GOT3 (cell line): ENCODE measurements at regions not wholly inside any gene's neighbourhood (a gene's known extent, or its start where the extent isn't known, plus 50 kb on each side); places are given as distances from the start of the nearest gene placed in this dataset.

Experiments used
- DNase-seq: peaks from one replicate; lab custom pipeline; 2025; ENCODE audit warnings: mixed read lengths; lab: John Stamatoyannopoulos, UW

DNA sequence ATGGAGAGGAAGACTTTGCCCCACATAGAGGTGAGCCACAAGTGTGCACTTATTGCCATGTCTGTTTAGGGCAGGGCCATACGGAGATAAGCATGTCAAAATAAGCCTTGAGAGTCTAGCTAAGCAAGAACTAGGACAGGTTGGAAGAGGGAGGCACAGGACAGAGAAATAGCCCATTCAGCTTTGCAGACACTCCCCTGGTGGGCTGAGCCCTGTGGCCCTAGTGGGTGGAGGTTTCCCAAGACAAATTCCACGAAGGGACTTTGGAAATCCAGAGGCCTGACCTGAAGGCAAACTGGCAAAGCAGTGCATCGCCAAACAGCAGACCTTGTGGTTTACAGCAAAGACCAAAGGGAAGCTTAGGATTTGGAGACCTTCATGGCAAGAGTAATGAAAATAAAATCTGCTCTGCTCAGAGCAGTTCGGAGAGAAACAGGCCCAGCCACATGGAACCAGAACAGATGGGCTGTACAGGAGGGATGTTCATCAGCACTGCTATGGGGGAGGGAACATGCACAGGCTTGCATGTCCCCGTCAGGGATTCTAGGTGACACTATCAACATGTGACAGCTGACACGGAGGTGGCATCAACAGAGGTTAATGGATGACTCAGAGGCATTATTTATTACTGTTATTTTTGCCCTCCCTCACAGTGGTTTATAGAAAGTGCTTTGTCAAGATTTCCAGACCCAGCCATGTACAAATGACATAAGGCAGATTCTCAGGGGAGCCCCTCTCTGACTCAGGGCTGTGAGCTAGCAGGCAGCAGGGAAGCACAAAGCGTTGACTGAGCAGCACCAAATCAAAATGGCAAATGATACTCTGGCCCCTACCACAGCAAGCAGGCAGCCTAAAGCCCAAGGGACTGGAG lies 90.1 kb upstream of the IRF2BP2 start:
- peak; percentile 51 for DNase-seq

DNA sequence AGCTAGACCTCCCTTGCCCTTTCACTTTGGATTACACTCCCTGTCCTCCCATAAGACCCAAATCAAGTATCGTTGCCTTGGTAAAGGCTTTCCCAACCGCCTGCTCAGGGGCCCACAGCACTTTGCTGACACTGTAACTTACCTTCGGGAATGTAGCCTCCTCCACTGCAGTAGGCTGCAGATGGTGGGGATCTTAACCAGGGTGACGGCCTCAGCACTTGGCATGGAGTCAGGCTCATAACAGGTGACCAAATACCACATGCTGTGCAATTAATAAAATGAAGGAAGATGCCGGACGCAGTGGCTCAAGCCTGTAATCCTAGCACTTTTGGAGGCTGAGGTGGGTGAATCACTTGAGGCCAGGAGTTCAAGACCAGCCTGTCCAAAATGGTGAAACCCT lies 88.7 kb upstream of the IRF2BP2 start:
- DNase-seq = no peak

DNA sequence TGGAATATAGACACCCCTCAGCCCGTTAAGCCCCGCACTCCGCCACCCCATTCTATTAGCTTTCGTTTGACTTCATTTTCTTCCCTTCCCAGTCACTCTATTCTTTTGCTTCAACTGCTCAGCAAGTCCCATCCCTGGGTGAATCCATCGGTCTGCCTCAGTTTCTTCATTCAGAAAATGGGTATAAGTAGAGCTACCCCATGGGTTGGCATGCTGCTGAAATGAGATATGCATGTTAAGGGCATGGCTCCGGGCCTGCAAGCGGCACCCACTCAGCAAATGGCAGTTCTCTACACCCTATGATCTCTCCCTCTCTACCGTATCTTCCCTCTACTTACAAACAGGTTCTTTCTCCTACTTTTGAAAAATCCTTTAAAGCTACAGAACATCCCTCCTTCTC lies 87.8 kb upstream of the IRF2BP2 start:
- DNase-seq = no peak

DNA sequence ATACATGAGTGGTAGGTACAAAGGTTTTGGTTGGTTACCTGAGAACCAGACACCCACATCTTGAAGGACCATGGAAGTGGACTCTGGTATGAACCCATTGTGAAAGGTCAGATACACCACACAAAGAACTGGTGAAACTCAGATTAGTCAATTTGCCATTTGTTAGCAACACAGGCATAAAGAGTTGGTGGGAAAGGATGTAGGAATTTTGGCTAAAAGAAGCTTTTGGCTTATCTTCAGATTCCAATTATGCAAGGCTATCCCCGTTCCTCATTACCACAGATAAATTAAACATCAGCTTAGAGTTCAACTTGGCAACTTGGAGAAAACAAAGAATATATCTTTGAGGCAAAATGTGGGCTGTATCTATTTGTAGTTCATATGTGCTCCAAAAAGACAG lies 87.0 kb upstream of the IRF2BP2 start:
- no peak for DNase-seq

DNA sequence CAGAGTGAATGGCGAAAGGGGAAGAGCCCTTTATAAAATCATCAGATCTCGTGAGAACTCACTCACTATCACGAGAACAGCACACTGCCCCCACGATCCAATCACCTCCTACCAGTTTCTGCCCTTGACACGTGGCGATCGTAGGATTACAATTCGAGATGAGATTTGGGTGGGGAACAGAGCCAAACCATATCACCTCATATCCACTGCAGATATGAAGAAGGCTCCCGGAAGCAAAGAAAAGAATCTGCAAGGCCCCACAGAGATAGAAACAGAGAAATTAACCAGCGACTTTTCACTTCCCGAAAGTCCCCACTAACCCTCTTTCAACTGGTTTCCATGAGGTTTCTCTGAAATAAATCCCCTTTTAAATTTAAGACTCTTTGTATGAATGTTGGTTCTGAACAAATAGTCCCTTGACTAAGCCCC lies 86.2 kb upstream of the IRF2BP2 start:
- no peak for DNase-seq

DNA sequence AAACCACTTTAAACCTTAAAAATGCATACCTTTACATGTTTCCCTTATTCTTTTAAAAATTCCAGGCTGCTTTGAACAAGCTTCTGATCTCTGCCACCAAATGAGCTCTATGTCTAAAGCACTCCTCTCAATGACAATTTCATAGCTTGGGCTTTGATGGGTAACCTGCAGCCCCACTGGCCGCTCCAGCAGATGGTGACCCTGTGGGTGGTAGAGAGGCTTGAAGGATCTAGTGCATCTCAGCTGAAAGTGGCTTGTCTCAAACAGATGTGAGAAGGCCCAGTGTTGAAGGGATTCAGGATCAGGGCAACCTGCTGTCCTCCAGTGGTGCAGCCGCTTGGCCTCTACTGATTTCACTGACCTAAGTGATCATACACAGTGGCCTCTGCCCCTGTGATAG lies 84.7 kb upstream of the IRF2BP2 start:
- no peak for DNase-seq

DNA sequence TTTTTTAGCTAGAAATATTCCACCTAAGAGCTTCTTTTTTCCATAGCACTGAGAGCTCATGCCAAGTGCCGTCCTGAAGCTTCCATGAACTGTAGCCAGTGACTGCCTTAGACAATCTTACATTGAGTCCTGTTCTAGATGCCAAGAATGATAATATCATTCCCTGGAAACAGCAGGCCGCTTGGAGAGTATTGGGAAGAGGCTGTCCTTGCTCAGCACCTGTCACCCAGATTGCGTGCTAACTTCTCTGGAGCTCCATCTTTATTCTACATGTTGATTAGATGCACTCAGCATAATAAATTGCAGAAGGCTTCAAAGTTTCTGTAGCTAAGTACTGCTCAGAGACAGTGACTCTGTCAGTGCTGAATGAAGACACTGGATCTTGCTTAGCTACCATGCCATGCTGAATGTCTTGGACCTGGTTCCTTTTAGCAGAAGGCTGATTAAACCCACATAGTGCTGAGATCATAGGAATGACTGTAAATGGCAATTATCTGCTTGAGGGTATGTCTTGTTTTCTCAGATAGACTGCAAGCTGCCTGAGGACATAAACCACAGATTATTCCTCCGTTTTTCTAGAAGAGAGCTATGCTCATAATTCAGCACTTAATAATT lies 83.1 kb upstream of the IRF2BP2 start:
- no peak for DNase-seq

DNA sequence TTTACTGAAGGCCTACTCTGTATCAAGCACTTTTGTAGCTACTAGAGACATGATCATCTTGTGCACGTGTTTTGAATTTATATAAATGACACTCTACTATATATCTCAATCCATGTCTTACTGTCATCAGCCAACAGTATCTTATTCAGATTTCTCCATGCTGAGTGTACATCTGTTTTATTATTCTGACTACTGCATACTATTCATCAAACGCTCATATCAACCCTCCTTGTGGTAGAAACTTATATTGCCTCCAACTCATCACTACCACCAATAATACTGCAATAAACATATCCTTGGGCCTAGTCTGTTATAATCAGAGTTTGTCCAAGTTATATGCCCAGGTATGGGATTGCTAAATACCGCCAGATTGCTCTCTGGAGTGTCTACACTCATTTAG lies 81.6 kb upstream of the IRF2BP2 start:
- DNase-seq = no peak

DNA sequence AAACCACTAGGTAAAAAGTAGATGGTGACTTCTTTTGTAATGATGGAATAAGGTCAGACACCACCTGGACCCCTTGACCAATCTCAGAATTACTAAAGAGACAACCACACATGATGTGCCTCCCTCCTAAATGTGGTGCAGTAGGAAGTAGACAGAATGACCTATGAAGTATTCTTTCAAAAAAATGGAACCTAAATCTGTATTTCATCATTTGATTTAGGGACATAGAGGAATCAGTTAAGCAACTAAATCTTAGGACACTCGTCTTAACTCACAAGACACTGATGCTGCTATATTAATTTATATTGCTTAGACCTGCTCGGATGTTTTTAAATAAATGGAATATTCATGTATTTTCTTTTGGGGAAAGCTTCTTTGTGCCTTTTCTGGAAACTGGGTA lies 80.9 kb upstream of the IRF2BP2 start:
- DNase-seq = no peak

DNA sequence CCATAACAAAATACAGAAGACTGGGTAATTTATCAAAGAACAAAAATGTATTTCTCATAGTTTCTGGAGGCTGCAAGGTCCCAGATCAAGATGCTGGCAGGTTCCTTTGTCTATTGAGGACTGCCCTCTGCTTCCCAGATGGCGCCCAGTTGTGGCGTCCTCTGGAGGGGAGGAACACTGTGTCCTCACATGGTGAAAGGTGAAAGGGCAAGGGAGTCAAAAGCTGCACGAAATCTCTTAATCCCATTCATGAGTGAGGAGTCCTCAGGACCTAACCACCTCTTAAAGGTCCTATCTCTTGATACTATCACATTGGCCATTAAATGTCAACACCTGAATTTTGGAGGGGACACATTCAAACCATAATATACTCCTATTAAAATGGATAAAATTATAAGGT lies 79.3 kb upstream of the IRF2BP2 start:
- no peak for DNase-seq

DNA sequence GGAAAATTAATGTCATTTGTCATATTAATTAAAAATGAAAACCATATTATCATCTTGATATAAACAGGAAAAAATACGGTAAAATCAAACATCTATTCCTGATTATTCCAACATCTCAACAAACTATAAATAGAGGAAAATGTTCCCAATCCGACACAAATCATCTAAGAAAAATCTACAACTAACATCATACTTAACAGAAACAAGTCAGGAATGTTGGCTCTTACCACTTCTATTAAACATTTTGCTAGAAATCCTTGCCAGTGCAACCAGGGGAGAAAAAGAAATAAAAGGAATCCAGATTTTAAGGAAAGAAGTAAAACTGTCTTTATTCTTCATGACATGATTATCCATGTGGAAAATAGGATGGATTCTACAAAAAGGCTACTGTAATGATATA lies 77.0 kb upstream of the IRF2BP2 start:
- DNase-seq = no peak

DNA sequence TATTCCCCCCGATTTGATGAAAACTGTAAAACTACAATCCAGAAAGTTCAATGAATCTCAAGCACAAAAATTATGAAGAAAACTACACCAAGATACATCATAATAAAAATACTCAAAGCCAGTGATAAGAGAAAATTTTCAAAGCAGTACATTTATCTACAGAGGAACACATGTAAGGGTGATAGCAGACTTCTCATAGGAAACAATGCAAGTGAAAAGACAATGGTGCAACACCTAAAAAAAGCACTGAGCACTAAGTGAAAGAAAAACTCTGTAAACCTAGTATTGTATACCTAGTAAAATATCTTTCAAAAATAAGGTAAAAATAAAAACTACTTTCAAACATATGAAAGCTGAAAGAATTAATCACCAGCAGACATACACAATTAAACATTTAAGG lies 76.1 kb upstream of the IRF2BP2 start:
- DNase-seq = no peak

DNA sequence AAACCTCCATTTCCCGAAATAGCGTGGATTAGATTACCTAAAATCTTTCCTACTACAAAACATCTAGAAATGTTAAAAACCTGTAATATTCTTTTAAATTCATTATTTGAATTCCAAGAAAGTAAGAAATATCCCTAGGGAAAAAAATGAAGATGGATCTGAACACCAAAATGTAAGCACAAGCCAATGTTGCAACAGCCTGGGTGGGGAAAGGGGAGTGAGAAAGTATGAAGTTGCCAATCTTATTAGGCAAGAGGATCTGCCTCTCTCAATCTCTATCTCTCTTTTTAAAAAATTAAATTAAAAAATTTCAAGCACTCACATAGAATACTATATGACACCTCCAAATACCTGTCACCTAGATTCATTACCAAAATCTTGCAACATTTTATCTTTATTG lies 74.9 kb upstream of the IRF2BP2 start:
- DNase-seq = no peak

DNA sequence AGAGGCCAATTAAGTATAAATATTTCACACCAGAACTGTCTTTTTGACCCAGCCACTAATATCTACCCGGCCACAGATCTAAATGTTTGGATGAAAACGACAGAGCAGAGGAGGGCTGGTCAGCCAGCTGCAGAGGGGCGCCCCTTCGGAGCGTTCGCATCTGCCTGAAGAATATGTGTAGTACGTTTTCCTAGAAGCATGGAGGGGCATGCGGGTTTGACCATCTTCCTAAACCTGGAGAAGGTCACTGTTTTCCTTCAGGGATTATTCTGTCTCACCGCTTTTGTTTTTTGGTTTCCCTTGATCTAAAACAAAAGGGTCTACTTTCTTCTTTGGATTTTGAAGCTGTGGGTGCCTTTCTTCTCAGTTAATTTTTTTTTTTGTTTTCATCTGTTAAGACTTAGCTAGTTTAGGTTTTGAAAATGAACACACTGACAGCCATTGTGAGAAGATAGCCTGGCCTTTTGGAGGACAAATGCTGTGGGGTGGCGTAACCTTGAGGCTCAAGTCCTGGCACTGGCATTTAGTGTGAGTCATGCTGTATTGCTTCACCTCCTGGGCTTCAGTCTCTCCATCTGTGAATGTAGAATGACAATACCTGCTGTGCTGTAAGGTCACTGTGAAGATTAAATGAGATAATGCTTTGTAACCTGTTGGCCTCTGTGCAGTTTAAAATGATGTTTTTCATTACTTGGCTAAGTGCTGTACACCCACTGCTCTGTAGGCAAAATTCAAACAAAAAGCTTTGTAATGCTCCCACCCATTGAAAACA lies 74.1 kb upstream of the IRF2BP2 start:
- no peak for DNase-seq

DNA sequence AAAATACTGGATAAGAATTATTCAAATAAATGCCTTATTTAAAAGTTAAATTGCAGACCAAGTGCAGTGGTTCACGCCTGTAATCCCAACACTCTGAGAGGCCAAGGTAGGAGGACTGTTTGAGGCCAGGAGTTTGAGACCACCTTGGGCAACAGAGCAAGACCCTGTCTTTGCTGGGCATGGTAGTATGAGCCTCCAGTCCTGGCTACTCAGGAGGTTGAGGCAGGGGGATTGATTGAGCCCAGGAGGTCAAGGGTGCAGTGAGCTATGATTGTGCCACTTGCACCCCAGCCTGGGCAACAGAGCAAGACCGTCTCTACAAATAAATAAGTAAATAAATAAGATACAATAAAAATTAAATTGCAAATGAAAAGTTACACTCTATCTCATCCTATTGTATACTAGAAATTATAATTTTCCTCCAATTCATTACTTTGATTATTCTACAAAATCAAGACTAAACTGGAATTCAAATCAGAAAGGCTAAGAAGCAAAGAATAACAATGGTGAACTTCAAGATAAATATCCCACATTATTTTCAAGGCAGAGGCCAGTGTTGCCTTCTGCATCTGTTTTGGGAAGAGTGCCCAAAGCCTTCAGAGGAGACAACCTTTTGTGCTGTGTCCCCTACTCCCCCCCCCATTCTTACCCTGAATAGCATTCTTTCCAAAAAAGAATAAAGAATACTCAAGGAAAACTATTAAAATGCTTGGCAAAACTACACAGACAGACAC lies 73.3 kb upstream of the IRF2BP2 start:
- DNase-seq = no peak

DNA sequence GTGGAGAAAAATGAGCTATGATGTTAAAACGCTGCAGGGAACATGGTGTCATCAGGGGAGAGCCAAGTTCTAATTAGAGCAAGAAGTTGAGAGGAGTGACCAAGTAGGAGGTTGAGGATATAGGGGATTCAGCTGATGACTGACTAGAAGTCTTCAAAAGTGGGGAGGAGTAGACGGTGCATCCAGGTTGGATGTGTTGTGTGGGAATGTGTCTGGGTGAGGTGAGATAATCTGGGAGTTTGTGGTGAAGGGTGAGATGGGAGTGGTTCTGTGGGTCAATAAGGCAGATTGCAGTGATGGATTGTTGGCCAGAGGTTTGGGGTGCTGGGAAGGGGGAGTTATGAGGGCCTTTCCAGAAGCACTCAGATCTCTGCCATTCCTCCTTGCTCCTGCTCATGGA lies 72.0 kb upstream of the IRF2BP2 start:
- no peak for DNase-seq

DNA sequence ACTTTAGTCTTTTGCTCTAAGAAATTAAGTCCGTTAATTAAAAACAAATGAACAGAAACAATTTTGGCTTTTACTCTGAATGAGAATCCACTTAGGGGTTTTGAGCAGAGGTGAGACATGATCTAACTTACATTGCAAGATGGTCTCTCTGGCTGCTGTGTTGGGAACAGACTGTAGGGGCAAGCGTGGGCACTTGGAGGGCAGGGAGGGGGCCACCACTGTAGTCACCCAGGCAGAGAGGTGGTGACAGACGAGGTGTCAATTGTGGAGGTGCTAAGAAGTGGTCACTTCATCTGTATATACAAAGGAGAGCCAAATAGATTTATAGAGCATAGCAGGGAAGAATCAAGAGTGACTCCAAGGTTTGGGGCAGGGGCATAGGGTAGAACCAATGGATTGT lies 71.1 kb upstream of the IRF2BP2 start:
- DNase-seq = no peak

DNA sequence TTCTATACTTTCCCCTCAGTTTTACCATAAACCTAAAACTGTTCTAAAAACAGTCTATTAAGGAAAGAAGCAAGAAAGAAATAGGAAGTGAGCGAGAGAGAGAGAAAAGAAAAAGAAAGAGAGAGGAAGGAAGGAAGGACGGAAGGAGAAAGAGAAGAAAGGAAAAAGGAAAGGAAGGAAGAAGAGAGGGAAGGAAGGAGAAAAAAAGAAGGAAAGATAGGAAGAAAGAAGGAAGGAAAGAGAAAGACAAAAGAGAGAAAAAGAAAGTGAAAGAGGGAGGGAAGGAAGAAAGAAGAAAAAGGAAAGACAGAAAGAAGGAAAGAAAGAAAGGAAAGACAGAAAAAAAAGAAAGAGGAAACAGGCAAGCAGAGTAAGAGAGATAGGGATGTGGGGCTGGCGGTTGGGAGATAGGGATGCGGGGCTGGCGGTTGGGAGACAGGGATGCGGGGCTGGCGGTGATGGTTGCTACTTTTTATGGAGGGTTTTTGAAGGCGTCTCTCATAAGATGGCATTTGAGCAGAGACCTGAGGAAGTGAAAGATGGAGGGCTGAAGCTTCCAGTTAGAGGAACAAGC lies 70.4 kb upstream of the IRF2BP2 start:
- DNase-seq = no peak

DNA sequence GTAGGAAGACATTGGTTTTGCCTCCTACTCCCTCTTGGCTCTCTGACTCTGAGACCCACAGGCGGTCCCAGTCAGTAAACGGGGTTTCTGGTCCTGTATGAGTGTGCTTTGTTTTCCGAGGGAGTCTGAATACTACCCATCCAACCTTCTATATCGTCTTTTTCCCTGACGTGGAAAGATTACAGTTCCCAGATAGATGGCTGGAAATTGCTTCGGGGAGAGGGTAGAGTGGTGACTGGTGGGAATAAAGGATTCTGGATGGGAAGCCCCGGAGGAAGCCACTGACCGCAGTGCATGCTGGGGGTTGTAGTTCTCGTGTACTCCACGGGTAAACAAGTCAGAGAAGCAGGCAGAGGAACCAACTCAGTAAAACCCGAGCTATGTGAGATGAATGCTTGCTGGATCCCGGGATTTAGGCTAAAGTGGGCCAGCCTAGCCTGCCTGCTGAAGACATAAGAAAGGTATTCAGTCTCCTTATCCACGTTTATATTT lies 66.2 kb upstream of the IRF2BP2 start:
- DNase-seq = no peak

DNA sequence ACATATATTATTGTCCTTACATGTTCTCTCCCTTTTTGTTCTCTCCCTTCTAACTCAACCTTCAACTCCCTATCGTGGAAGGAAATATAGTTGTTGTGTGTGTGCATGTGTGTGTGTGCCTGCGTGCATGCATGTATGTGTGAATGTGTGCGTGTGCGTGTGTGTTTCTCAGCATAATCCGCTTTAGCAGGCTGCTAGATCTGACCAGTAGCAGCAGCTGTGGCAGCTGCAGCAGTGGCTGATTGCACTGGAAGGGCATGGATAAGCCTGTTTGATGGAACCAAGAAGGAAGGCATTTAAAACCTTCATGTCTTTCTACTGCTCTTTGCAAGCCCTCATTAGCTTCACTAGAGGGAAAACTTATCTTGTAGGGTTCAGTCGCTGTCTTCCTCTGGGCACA lies 65.6 kb upstream of the IRF2BP2 start:
- DNase-seq = no peak

DNA sequence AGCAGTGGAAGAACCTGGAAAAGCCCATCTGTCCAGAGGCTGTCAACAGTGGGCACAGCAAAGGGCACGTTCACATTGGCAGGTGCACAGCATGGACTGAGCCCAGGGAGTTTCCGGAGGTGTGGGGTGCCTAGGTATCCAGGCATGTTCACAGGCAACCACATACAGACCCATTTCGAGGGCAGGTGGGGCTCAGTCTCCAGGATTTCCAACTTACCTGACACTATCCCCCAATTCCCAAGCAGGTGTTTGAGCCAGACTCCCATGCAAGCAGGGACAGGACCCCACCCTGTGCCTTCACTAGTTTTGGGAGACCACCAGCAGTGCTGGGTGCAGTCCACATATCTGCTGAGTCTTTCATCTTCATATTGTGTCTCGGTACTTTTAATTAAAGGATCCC lies 65.0 kb upstream of the IRF2BP2 start:
- DNase-seq = no peak
